ENCODE measurements at regions not wholly inside any gene's neighbourhood (a gene's known extent, or its start where the extent isn't known, plus 50 kb on each side); places are given as distances from the start of the nearest gene placed in this dataset.

DNA sequence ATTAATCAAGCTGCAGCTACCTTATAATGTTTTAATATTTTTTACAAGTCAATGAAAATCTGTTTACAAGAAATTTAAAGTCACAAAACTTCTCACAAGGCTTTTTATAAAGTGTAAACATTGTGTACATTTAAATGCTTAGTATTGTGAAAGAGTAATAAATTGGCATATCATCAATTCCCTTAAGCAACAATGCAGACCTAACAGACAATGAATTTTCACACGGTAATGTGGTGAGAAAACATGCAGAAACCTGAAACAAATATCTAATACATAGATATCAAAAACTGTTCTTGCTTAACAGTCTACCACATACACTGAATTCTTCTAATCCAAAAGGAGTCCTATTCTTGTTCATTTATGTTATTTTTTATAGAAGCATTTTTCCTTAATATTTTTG is 220.7 kb downstream of the CRPPA start:
- Histone ChIP-seq H3K4me1 (ENCODE audit: control insufficient read depth, insufficient read depth, low read length) (no peaks in the 10 kb centered on the region), H2BK20ac (ENCODE audit: low read depth, low read length) (no peak overlapping the region), H3K18ac (ENCODE audit: low read depth, low read length) (no peak overlapping the region), H3K27me3 (ENCODE audit: control insufficient read depth, insufficient read depth, low read length) (no peaks in the 10 kb centered on the region), H2BK5ac (ENCODE audit: low read depth, low read length, poor library complexity, severe bottlenecking) (no peak overlapping the region), H3K4me2 (ENCODE audit: low read depth, low read length) (no peak overlapping the region), H3K14ac (replicated peaks; ENCODE audit: low read depth, low read length) (no peak overlapping the region), H4K8ac (ENCODE audit: low read depth in 2 of 2, low read length in 2 of 2) (no peak overlapping the region), H4K20me1 (ENCODE audit: insufficient read depth, low read length) (no peaks in the 10 kb centered on the region), H2AK9ac (replicated peaks; ENCODE audit: low read depth, low read length, poor library complexity) (no peak overlapping the region), H2AK5ac (ENCODE audit: low read depth, low read length) (no peak overlapping the region), H3K79me1 (ENCODE audit: low read depth in 1 of 2, low read length in 2 of 2) (no peaks in the 10 kb centered on the region), H4K91ac (ENCODE audit: insufficient read depth, low read depth, low read length) (no peak overlapping the region), H3K36me3 (ENCODE audit: control insufficient read depth, insufficient read depth, low read length) (no peaks in the 10 kb centered on the region), H3K23ac (ENCODE audit: low read depth, low read length) (no peak overlapping the region), H3K9me1 (ENCODE audit: insufficient read depth, low read length) (no peaks in the 10 kb centered on the region), H4K5ac (ENCODE audit: low read depth, low read length) (no peak overlapping the region), H2BK15ac (ENCODE audit: low read depth, low read length) (no peak overlapping the region), H3K4ac (ENCODE audit: low read depth, low read length) (no peak overlapping the region), H3K27ac (ENCODE audit: insufficient read depth, low read length) (no peak overlapping the region), H3K9ac (ENCODE audit: low read depth, low read length) (no peak overlapping the region), H3K56ac (ENCODE audit: extremely low read depth, insufficient read depth, low read length) (no peak overlapping the region), H3K9me3 (ENCODE audit: control insufficient read depth, insufficient read depth, low read length) (no peaks in the 10 kb centered on the region), H3K4me3 (ENCODE audit: insufficient read depth, low read depth, low read length) (no peak overlapping the region), H2BK120ac (ENCODE audit: low read depth, low read length) (no peak overlapping the region), H2AFZ (replicated peaks; ENCODE audit: low read length, poor library complexity) (no peak overlapping the region)
- no peak for DNase-seq
- WGBS, 2 experiments (ENCODE audit: extremely low coverage in 2 of 2, insufficient read length in 1 of 2), result no CpG with 5 or more reads among the region's 1 CpG
- CTCF ChIA-PET, result no interaction called here
- ATAC-seq (ENCODE audit: low read depth), result no peak
- POLR2A ChIA-PET (ENCODE audit: unreplicated experiment), result no interaction called here
- intact Hi-C loops (cut with micrococcal nuclease), result no loop called here
- no TSS peak for BruUV-seq (replicated peaks)
- dilution Hi-C loops (cut with HindIII; ENCODE audit: low sequenced_read_pairs, unreplicated experiment), result no loop called here
- TF ChIP-seq NFE2L2 (IDR thresholded peaks at IDR 0.05; ENCODE audit: low read depth, low read length), result no peak
- no peak for TF ChIP-seq POLR2A (IDR thresholded peaks at IDR 0.05; ENCODE audit: low read depth, low read length)
- TF ChIP-seq MAZ (IDR thresholded peaks at IDR 0.05; ENCODE audit: borderline replicate concordance, low read depth, low read length), result no peak
- TF ChIP-seq, protein P1, sequence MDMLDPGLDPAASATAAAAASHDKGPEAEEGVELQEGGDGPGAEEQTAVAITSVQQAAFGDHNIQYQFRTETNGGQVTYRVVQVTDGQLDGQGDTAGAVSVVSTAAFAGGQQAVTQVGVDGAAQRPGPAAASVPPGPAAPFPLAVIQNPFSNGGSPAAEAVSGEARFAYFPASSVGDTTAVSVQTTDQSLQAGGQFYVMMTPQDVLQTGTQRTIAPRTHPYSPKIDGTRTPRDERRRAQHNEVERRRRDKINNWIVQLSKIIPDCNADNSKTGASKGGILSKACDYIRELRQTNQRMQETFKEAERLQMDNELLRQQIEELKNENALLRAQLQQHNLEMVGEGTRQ (IDR thresholded peaks at IDR 0.05; ENCODE audit: low read depth, low read length), result no peak
- no peak for TF ChIP-seq CEBPB (IDR thresholded peaks at IDR 0.05; ENCODE audit: low read depth, low read length)
- no peak for TF ChIP-seq CTCF (conservative IDR thresholded peaks at IDR 0.05; ENCODE audit: low read depth, low read length)
- TF ChIP-seq RAD21 (IDR thresholded peaks at IDR 0.05; ENCODE audit: low read length), result no peak
- TF ChIP-seq FOS (IDR thresholded peaks at IDR 0.05; ENCODE audit: low read depth, low read length), result no peak
- TF ChIP-seq MXI1 (IDR thresholded peaks at IDR 0.05; ENCODE audit: borderline replicate concordance, low read depth, low read length), result no peak
- in situ Hi-C loops (cut with MboI; ENCODE audit: low sequenced_read_pairs), result no loop called here
